ENCODE measurements at regions not wholly inside any gene's neighbourhood (a gene's known extent, or its start where the extent isn't known, plus 50 kb on each side); places are given as distances from the start of the nearest gene placed in this dataset.

DNA sequence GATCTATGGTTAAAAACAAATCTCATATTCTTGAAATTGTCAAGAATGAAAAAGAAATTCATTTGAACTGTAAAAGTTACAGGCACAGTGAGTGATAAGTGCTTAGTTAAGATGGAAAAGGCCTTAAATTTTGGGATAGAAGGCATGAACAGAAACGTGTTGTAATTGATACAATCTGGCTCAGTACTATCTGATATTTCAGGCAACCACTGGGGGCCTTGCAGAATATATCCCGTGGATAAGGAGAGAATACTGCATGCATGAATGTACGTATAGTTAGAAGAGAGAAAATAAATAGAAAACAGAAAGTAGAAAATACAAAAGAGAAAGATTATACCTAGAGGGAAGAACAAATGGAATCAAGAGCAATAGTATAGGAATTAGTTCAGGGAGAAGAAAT is 741.4 kb upstream of the CCDC54 start:
- TF ChIP-seq, protein P1, sequence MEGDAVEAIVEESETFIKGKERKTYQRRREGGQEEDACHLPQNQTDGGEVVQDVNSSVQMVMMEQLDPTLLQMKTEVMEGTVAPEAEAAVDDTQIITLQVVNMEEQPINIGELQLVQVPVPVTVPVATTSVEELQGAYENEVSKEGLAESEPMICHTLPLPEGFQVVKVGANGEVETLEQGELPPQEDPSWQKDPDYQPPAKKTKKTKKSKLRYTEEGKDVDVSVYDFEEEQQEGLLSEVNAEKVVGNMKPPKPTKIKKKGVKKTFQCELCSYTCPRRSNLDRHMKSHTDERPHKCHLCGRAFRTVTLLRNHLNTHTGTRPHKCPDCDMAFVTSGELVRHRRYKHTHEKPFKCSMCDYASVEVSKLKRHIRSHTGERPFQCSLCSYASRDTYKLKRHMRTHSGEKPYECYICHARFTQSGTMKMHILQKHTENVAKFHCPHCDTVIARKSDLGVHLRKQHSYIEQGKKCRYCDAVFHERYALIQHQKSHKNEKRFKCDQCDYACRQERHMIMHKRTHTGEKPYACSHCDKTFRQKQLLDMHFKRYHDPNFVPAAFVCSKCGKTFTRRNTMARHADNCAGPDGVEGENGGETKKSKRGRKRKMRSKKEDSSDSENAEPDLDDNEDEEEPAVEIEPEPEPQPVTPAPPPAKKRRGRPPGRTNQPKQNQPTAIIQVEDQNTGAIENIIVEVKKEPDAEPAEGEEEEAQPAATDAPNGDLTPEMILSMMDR (IDR thresholded peaks at IDR 0.05), result no peak
- TF ChIP-seq EP300 (IDR thresholded peaks at IDR 0.05; ENCODE audit: low read depth) (no peak), POLR2A (IDR thresholded peaks at IDR 0.05) (no peak), POLR2AphosphoS5 (IDR thresholded peaks at IDR 0.05) (no peak)

All from transverse colon (tissue), 4 donors.